Uterus (tissue), 3 donors: ENCODE measurements at regions not wholly inside any gene's neighbourhood (a gene's known extent, or its start where the extent isn't known, plus 50 kb on each side); places are given as distances from the start of the nearest gene placed in this dataset.

Experiments used
- DNase-seq, 2 donors: peaks; one replicate each; pipeline ENCODE4 v3.0.0-alpha.2; 2019 to 2020
- H3K27ac ChIP-seq, 2 donors: fragments of 200-600 bp; sonication (generic); 1 replicate in 1 of 2; 2 replicates in 1 of 2; pipeline ENCODE4 v1.5.1; 2016 to 2018
- H3K27me3 ChIP-seq, 2 donors: fragments of 200-600 bp; sonication (generic); one replicate each; pipeline ENCODE4 v1.5.1; 2018 to 2019; ENCODE audit warnings: control low read depth in 1 of 2
- H3K36me3 ChIP-seq, 2 donors: fragments of 200-600 bp; sonication (generic); one replicate each; pipeline ENCODE4 v1.5.1; 2019; ENCODE audit warnings: control low read depth in 1 of 2
- H3K4me1 ChIP-seq, 2 donors: fragments of 200-600 bp; sonication (generic); one replicate each; pipeline ENCODE4 v1.5.1; 2018 to 2019; ENCODE audit warnings: control low read depth in 1 of 2
- H3K4me3 ChIP-seq, 2 donors: fragments of 200-600 bp; sonication (generic); 1 replicate in 1 of 2; 2 replicates in 1 of 2; pipeline ENCODE4 v1.5.1; 2018 to 2019; ENCODE audit warnings: mild to moderate bottlenecking in 1 of 2
- H3K9me3 ChIP-seq, 2 donors: fragments of 200-600 bp; sonication (generic); one replicate each; pipeline ENCODE4 v1.5.1; 2019; ENCODE audit warnings: control low read depth in 1 of 2
- CTCF ChIP-seq, 4 experiments: fragments of 200-600 bp in 2 of 4; fragments of 450-650 bp in 2 of 4; sonication (generic) in 2 of 4; IDR thresholded peaks; one replicate each; pipeline ENCODE4 v1.5.1; 2016 to 2019; ENCODE audit warnings: antibody characterized with exemption in 4 of 4, mild to moderate bottlenecking in 2 of 4, moderate library complexity in 1 of 4
- POLR2A ChIP-seq, 2 donors: fragments of 450-650 bp; IDR thresholded peaks; one replicate each; pipeline ENCODE4 v1.6.1; 2016; ENCODE audit warnings: antibody characterized with exemption in 2 of 2, mild to moderate bottlenecking in 1 of 2, moderate library complexity in 1 of 2
- intact Hi-C: fragments of 100-400 bp; cut with DNase I; formaldehyde crosslinking; loops from one replicate; pipeline ENCODE4 v1.15.1; 2023; ENCODE audit warnings: low total_unique reads
- donor health status: DM: yes; HTN: yes; CAD: no.

DNA sequence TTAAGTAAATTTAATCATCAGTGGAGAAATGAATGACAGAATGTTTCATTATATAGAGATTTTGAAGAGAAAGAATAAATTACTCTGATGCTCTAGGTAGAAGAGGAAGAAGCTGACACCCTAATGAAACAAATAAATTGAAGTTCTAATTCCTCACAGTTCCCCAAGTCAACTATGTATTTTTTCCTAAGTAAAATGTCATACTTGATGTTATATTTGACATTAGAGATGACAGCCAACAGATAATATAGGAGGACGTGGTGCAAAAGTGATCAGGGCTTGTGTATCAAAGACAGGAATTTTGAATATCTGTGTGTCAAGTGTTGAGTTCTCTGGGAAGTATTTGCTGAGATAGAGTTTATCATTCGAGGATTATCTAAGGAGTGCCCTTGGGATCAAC is 81.2 kb upstream of the CADPS start:
- no peaks in the 10 kb centered on the region for H3K27me3 ChIP-seq
- no peak for DNase-seq

DNA sequence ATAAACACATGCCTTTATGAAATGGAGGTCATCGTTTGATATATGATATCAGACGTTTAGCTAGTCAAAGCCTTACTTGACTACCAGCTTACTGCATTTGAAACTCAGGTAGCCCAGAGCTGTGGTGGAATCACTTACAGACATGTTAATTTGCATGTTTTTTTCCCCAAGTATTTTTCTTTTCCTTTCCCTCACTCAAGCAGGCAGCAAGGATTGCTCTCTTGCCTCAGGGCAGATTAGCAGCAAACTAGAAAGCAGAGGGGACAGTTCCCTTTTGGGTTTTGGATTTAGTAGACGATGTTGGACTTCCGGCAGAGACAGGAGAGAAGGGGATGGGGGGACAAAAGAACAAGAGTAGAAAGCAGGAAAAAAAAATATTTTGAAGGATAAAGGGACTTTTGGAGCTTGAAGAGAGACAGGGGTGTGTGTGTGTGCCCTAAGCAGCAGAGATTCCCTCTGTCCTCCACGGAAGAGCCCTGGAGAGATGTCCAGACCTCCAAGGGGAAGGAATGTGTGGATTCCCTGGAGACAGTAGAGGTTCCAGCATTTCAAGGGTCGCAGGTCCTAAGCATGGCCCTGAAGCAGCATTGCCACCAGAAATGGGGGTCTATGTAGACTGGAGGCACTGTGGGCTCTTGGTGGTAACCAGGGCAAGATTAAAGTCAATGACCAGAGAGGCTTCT is 86.8 kb upstream of the CADPS start:
- TF ChIP-seq CTCF (IDR thresholded peaks at IDR 0.05) (no peak), POLR2A (IDR thresholded peaks at IDR 0.05) (no peak)
- Histone ChIP-seq H3K4me3 (no peak overlapping the region), H3K36me3 (no peaks in the 10 kb centered on the region), H3K9me3 (no peaks in the 10 kb centered on the region), H3K27ac (no peak overlapping the region), H3K27me3 (no peaks in the 10 kb centered on the region), H3K4me1 (no peaks in the 10 kb centered on the region)
- no peak for DNase-seq
- intact Hi-C loops: no loop called here

More for the DNA sequence above, 81.2 kb upstream of the CADPS start:
- Histone ChIP-seq H3K9me3 (no peaks in the 10 kb centered on the region), H3K4me3 (no peak overlapping the region), H3K36me3 (no peaks in the 10 kb centered on the region), H3K27ac (no peak overlapping the region), H3K4me1 (no peaks in the 10 kb centered on the region)
- intact Hi-C loops: no loop called here
- TF ChIP-seq POLR2A (IDR thresholded peaks at IDR 0.05): no peak
- no peak for TF ChIP-seq CTCF (IDR thresholded peaks at IDR 0.05)

GRCh38 chr3:62962714-62963113 is 87.5 kb upstream of the CADPS start:
- H3K9me3 ChIP-seq: no peaks in the 10 kb centered on the region
- intact Hi-C loops: no loop called here
- TF ChIP-seq POLR2A (IDR thresholded peaks at IDR 0.05) (no peak), CTCF (IDR thresholded peaks at IDR 0.05) (no peak)
- no peaks in the 10 kb centered on the region for H3K27me3 ChIP-seq
- H3K27ac ChIP-seq: no peak overlapping the region
- H3K4me1 ChIP-seq: no peaks in the 10 kb centered on the region
- DNase-seq: no peak
- H3K36me3 ChIP-seq: no peaks in the 10 kb centered on the region
- H3K4me3 ChIP-seq: no peak overlapping the region

- no peak overlapping the region for H3K27ac ChIP-seq
- no peaks in the 10 kb centered on the region for H3K27me3 ChIP-seq
- no peak for DNase-seq
- H3K4me3 ChIP-seq: no peak overlapping the region
- no peaks in the 10 kb centered on the region for H3K36me3 ChIP-seq
- intact Hi-C loops: no loop called here
- TF ChIP-seq POLR2A (IDR thresholded peaks at IDR 0.05): no peak
- no peaks in the 10 kb centered on the region for H3K9me3 ChIP-seq
- H3K4me1 ChIP-seq: no peaks in the 10 kb centered on the region
Observed at GRCh38 chr3:62965311-62965710, 90.1 kb upstream of the CADPS start.

DNA sequence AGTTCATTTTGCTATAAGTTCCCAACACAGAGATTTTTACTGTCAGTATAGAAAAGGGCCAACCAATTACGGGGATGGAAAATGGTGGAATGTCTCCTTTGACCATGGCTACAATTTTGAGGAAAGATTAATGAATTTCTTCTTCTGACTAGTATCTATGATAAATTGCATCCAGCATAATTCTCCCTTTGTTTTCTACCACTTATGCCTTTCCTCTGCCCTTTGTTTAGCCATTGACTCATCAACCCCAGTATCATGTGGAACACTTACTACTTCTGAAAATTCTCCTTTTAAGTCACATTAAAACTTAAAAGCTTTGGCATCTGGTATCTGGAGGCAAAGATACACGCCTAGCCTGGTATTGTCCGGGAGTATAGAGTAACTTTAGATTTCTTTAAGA is 92.9 kb upstream of the CADPS start:
- Histone ChIP-seq H3K27me3 (no peaks in the 10 kb centered on the region), H3K4me3 (no peak overlapping the region), H3K4me1 (no peaks in the 10 kb centered on the region), H3K27ac (no peak overlapping the region), H3K9me3 (no peaks in the 10 kb centered on the region), H3K36me3 (no peaks in the 10 kb centered on the region)
- no peak for DNase-seq
- intact Hi-C loops: no loop called here
- TF ChIP-seq POLR2A (IDR thresholded peaks at IDR 0.05) (no peak), CTCF (IDR thresholded peaks at IDR 0.05) (no peak)

- no peak overlapping the region for H3K27ac ChIP-seq
- DNase-seq: no peak
- no peaks in the 10 kb centered on the region for H3K4me1 ChIP-seq
- intact Hi-C loops: no loop called here
- TF ChIP-seq POLR2A (IDR thresholded peaks at IDR 0.05) (no peak), CTCF (IDR thresholded peaks at IDR 0.05) (no peak)
- H3K9me3 ChIP-seq: no peaks in the 10 kb centered on the region
- no peak overlapping the region for H3K4me3 ChIP-seq
- H3K36me3 ChIP-seq: no peaks in the 10 kb centered on the region
- no peaks in the 10 kb centered on the region for H3K27me3 ChIP-seq
Observed at GRCh38 chr3:62970648-62971047, 95.4 kb upstream of the CADPS start.
